CD4-positive, alpha-beta T cell treated with Interferon gamma for 1 hour (primary cell): ENCODE measurements at regions not wholly inside any gene's neighbourhood (a gene's known extent, or its start where the extent isn't known, plus 50 kb on each side); places are given as distances from the start of the nearest gene placed in this dataset.
"Not testable (repeated sequence)": the region's sequence is repeated elsewhere in the genome, so short reads cannot be mapped to it uniquely, and the experiment has no call there.

Experiments
- DNase-seq: peaks from one replicate; pipeline ENCODE4 v3.0.0-alpha.2; 2020

DNA sequence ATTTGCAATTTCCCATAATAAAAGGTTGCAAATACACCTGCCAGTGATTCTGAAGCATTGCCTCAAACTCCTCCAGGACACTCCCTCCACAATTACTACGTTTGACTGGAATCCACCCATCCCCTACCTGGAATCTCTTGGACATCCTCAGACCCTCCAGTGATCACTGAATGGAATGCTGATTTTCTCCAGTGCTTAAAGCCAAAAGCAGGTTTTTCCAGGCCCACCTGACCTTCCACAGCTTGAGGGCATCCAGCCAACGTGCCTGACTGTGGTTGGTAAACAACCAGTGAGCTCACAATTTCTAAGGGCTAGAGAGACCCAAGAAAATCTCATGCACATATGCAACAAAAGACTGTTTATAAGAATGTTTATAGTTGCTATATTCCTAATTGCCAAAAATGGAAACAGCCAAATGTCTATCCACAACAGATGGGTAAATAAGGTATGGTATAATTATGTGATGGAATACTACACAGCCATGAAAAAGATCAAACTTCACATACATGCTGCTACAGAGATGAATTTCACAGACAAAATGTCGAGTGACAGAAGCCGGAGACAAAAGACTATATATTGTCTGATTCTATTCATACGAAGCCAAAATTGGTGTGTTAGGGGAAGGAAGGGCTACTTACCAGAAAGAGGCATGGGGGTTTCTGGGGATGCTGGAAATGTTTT, 147.1 kb upstream of the RREB1 start:
- DNase-seq: no peak

DNA sequence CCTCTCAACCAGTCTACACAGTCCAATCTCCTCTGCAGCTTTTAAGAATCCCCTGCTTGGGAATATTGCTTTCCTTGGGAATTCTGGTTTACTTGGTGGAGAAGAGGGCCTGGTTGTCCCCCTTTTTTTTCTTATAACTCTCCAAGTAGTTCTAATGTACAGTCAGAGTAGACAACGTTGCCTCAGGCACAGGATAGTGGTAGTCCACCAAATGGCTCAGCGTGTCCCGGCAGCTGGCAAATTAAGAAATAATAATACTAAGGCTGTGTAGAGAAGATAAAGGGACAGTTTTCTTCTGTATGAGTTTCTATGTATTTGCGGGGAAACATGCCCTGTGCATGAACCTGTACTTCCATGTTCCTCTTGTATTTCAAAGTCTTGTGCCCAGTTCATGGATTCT, 145.7 kb upstream of the RREB1 start:
- DNase-seq: no peak

DNA sequence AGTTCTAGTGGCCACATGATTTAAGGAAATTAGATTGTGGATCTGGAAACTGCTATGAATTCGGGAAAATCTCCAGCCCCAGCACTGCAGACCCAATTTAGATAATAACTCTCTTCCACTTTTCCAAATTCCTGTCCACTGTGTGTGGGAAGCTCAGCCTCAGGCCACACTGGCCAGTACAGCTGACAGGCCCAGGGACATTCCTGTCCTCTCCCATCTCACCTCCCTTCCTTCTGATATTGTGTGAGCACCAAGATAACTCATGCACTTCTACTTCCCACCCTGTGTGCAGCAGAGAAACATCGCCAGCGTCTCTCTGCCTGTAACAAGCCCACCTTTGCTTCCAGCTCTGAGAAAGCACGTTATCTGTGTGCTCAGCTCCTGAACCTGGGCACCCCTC, 145.1 kb upstream of the RREB1 start:
- DNase-seq: no peak

DNA sequence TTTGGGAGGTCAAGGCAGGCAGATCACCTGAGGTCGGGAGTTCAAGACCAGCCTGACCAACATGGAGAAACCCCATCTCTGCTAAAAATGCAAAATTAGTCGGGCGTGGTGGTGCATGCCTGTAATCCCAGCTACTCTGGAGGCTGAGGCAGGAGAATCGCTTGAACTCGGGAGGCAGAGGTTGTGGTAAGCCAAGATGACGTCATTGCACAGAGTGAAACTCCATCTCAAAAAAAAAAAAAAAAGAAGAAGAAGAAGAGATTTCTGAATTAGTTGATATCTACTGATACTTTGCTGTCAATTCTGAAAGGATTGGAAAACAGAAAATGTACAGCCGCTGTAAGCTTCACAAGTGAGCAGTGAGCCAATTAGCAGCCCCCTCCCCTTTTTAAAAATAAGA, 144.4 kb upstream of the RREB1 start:
- not testable (repeated sequence) for DNase-seq

DNA sequence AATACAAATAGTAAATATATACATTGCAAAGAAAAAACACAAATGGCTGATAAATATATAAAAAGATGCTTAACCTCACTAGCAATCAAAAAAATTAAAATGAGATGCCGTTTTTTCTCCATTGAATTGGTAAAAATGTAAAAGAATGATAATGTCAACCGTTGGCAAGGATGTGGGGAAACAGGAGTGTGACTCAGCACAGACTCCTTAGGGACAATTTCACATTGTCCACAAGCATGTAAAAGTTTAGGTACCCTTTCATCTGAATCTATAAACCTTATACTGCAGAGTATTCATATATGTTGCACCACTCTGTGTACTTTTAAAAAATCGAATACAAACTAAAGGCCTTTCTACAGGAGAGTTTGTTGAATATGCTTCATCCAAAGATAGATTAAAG, 143.1 kb upstream of the RREB1 start:
- no peak for DNase-seq

DNA sequence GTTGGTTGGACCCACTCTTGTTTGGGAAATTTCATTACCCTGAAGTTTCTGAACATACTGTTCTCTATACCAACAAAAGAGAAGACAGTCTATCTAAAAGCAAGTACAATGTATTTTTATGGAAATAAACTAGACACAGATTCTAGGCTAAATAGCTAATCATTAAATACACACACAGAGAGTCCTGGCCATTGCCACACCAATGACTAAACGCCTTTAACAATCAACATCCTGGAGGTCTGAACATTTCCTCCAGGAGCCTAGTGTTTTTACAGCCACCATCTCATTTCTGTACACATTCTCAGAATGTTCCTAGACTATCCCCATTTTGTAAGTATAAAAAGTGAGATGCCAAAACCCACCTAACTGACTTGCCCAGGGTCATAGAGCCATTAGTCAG, 141.6 kb upstream of the RREB1 start:
- DNase-seq: no peak

DNA sequence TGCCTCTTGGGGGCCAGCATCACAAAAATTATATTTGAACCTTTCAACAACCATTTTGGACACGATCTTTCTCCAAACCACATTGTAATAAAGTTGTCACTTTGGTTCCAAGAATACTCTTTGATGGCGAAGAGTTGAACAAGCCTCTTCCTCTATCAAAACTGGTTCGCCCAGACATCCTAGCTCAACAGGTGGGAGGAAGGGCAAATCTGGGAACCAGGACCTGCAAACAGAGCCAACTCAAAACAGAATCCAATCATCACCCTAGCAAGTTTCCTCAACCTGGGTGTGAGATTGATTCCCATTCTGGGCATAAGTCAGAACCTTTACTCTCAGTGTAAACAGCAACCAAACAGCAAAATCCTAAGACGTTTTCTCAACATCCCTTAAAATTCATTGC, 141.2 kb upstream of the RREB1 start:
- DNase-seq: no peak

DNA sequence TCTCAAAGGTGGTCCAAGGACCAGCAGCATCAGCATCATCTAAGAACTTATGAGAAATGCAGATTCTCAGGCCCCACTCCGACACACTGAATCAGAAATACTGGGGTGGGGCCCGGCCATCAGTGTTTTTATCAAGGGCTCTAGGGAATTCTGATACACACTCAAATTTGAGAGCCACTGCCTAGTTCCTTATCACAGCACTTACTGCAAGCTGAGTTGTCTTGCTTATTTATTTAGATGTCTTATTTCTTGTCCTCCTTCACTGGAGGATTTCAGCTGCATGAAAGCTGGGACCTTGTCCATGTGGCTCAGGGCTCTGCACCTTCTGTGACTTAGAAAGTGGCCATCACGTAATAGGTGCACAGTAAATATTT, 139.4 kb upstream of the RREB1 start:
- DNase-seq: no peak

DNA sequence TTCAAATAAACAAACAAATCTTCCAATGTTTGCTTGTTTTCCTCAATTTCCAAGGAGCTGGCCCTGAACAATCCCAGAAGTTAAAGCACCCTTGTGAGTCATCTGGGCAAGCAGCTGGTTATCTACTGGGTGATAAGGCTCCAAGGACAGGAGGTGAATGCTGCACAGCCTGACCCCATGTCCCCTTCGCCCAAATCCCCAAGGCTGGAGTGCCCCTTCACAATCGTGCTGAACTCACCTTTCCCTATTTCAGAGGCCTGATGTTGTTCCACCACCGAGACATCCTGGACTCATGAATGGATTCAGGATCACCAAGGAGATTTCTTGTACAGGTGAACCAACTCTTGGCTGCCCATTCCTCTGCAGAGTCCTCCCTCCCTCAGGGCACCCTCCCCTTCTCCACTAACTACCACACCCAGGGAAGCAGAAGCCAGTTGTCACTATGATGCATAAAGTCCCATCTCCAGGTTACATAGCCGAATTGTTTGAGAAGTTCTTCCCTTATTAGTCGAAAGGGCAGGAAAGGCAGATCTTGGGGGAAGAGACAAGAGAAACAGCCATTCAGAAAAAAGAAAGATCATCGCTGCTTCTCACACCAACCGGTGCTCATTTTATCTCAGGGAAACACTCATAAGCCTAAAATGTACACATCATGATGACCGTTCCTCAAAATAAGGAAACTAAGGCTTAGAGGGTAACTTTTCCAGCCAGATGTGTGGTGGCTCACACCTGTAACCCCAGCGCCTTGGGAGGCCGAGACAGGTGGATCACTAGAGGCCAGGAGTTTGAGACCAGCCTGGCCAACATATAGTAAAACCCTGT, 138.8 kb upstream of the RREB1 start:
- no peak for DNase-seq

DNA sequence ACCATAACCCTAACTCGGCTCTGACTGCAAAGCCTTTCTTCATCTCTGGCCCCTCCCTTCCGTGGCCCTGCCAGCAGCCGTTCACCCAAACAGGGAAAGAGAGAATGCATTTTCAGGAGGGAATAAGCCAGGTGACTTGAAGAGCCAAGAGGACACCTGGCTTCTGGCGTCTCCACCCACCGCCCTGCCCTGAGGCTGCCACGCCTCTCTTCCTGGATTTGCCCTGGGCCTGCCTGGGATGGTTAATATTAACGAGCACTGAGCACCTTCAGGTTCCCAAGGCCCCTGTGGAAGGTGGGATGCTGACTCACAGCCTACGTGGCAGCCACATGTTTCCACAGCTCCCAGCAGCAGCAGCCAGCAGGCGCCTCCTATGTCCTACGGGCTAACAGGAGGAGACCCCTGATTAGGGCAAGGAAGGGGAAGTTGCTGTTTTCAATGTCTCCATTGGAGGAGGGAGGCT, 138.0 kb upstream of the RREB1 start:
- no peak for DNase-seq

DNA sequence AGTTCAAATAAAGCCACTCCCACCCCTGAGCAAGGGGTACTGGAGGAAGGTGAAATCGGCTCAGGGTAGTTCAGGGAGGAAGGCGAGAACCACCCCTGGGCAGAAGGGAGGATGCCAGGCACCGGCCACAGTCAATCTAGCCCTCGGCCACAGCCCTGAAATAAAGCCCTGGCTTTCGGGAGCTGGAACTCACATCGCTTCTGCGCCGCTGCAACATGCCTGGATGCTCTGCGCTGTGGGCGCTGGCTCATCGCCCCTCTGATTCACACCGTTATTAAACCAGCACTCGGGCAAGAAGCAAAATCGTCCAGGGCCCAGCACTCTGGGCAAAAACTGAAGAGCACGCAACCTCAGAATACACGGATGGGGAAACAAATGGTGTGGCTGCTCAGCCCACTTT, 136.9 kb upstream of the RREB1 start:
- DNase-seq: no peak

DNA sequence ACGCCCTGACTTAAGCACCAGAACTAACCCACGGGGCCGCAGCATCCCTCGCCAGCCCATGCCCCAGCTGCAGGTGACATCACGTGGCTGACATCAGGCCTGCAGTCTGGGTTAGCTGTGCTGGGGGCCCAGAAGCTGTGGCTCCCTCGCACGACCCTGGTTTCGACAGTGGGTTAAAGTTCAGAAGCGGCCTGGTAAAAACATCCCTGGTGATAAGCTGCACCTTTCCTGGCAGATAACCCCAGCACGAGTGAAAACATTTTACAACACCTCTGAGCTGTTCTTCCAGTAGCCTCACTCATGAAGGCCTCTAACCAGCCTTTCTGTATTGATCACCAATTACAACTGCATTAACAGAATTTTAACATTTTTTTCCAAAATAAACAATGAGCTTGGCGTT, 136.4 kb upstream of the RREB1 start:
- DNase-seq: no peak

DNA sequence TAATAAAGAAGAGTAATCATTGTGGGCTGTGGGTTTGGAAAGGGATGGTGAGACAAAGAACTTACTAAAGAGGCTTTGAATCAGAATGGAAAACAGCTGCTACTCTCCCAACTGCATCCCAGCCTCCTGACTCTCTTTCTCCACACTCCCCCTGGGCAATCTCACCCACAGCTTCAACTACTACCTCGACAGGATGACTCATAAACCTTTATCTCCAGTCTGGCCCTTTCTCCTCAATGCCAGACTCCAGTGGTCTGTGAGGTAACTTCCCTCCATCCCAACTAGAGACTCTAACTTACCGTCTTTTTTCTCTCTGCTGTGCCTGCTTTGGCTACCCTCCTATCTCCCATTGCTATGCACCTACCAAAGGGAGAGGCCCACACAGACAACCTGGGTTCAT, 135.3 kb upstream of the RREB1 start:
- no peak for DNase-seq

DNA sequence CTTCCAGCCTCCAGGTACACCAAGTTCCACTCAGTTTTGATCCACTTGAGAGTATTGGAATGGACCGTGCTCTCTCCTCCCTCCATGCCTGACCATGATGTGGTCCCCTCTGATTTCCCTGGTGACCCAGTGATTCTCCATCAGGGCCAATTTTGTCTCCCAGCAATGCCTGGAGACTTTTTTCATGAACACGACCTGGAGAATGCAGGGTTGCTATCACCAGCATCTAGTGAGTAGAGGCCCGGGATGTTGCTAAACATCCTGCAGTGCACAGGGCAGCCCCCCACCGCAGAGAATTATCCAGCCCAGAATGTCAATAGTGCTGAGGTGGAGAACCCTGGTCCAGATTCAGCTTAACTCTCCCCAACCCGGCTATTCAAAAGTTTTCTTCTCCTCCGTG, 134.0 kb upstream of the RREB1 start:
- no peak for DNase-seq

DNA sequence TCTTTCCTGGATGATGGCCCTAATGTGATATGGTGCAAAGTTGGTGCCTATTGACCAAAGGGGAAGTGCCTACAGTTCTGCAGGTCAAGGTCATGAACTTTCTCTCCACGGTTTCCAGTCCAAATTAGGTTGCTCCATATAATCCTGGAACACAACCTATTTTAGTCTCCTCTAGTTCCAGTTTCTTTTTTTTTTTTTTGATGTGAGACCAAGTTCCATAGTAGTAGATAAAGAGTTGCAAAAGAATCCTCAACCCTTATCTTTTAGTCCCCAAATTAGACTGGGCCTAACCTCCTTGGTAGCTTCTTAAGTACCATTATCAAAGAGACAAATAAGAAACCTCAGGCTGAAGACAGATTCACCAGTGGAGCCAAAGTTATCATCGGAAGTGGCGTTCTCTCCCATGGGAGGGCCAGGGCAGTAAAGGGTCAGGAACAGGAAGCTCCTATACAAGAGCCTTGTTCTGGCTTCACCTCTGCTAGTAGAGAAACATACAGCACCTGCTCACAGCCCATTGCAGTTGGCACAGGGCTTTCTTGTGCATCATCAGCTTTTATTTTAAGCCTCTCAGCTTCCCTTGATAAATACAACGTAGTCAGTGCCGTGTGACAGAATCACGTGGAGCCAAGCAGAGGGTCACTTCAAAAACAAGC, 132.2 kb upstream of the RREB1 start:
- DNase-seq: no peak

DNA sequence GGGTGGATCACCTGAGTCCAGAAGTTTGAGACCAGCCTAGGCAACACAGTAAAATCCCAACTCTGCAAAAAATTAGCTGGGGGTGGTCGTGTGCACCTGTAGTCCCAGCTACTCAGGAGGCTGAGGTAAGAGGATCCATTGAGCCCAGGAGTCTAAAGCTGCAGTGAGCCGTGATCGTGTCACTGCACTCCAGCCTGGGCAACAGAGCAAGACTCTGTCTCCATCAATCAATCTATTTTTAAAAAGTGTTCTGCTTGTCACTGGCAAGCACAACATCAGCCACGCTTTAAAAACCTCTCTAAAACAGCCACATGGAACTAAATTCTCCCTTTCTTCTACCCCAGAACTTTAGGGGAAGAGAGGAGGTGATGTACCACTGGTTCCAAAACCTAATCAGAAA, 131.6 kb upstream of the RREB1 start:
- no peak for DNase-seq

DNA sequence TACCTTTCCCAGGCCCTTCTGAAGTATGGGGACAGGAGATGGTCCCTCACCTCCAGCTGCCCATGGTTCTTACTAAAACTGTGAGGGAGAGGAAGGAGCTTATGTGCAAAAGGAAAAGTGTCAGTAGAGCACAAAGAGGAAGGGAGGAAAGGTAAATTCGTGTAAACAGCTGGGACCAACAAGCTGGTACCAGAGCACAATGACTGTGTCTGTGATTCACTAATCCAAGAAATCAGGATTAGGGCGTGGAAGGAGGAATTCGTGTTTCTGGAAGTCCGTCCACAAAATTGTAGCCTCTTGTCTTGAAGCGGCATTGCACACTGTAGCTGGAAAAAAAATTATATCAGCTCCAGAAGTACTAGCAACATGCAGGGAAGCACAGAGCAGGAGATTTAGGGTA, 129.0 kb upstream of the RREB1 start:
- DNase-seq: no peak

DNA sequence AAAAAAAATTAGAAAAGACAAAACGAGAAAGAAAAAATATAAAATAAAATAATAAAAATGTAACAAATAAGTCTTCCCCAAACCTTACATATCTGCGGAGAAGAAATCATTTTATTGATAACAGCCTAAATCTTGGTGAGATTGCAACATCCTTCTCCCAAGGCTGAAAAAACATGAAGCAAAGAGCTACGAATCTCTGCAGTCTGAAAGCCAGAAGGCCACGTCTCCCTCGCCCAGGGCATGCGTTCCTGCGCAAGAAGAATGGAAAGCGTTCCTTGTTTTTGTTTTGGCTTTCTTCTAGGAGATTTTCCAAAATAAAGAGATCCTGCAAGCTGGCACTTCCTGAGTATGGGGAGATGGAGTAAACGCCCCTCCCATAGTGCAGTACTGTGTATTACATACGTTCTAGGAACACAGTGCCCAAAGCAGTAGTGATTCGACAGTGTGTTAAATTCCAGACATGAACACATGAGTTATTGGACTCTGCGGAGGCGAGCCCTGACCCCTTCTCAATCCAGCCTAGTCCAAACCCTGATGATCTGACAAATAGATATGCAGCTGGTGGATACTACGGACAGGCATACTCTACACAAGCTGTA, 126.7 kb upstream of the RREB1 start:
- DNase-seq: no peak

DNA sequence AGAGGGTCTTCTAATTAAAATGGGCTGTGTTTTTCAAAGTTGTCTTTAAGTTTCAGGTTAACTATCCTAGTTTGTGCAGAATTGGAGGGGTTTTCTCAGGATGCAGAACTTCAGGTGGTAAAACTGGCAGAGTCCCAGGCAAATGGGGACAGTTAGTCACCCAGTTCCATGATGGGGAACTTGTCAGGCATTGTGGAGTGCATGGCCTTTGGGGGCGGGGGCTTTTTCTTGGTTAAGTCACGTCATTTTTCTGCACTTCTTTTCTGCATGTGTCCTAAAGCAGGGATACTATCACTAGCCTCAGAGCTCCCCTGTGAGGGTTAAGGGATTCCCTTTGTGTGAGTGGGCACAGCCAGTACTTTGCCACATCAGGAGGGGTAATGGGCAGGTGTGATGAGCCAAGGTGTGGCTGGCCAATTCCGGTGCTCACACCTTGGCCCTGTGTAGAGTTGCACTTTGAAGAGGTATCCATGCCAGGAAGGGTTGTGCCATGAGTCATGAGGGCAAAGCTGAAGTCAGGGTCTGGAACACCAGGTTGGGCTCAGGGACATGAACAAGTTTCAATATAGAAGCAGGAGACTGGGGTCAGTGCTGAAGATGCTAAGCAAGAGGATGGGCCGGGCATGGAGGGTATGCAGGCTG, 126.0 kb upstream of the RREB1 start:
- DNase-seq: no peak

DNA sequence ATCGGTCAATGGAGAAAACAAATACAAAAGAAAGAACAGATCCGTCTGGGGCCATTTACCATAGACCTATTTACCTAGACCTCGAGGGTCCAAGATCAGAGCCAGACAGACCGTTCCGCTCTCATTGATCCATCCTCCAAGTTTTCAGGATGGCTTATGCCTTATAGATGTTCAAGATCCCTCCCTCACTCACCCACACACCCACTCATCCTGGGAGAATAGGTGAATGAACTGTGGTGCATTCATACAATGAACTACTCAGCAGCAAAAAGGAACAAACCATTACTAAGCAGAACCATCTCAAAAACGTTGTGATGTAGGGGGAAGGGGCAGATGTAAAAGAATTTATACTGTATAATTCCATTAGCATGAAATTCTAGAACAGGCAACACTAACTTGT, 125.1 kb upstream of the RREB1 start:
- no peak for DNase-seq

DNA sequence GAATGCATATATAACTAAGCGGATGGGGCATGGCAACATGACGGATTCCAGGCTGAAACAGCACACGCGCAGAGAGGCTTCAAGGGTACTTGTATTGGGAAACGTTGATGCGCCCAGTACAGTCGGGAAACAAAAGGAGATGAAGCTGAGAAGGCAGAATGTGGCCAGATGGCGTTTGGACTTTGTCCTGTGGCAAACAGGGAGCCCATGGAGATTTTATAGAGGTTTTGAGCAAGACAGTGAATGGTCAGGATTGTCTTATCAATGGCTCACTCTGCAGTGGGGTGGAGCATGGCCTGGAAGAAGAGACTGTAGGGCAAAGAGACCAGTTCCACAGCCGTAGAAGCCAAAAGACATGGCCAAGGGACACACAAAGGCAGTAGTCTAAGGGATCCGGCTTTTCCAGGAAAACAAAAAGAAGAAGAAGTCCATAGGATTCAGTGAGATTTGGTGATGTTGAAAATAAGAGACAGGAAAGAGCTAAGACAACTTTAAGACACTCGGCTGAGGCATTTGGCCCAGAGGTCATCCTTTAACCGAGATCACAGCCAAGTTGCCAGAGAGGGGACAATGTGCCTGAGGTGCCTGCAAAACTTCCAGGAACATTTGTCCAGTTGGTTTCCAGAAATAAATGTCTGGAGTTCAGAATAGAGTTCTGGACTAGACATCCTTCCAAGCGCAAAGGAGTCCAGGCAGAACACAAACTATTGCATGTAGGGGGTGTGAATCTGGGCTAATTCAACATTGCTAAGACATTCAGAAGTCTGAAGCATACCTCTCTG, 123.0 kb upstream of the RREB1 start:
- no peak for DNase-seq

DNA sequence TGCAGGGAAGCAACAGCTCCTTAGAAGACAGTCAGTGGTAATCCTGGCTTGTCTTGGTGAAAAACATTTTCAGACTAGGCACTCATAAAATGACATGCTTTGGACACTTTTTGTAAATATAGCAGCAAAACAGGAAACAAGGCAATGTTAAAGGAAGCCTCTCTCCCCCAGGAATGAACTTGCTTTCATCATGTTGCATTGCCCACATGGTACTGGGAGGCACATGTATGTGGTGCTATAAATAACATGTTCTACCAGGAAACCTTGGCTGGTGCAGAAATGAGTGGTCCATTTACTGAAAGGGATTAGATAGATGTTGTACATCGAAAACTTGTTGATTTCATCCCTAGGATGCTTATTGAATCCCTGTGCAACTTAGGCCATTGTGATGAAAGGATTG, 121.4 kb upstream of the RREB1 start:
- DNase-seq: no peak

DNA sequence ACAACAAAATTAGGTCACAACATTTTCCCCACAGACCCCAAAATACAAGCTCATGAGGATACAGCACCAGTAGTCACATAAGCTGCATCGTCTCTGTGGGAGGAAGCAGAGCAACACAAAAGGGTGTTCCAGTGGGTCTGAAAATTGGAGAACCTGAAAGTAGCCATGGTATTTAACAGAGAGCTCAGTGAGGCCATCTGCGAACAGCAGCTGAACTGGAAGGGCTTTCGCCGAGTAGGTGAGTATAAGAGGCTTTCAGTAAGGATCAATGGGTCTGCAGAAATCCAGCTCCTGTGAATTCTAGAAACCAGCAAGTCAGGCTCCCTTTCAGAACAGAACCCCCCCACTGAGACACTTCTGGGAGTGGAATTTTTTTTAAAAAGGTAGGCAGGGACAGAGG, 120.0 kb upstream of the RREB1 start:
- DNase-seq: no peak
